ENCODE measurements at regions not wholly inside any gene's neighbourhood (a gene's known extent, or its start where the extent isn't known, plus 50 kb on each side); places are given as distances from the start of the nearest gene placed in this dataset.

DNA sequence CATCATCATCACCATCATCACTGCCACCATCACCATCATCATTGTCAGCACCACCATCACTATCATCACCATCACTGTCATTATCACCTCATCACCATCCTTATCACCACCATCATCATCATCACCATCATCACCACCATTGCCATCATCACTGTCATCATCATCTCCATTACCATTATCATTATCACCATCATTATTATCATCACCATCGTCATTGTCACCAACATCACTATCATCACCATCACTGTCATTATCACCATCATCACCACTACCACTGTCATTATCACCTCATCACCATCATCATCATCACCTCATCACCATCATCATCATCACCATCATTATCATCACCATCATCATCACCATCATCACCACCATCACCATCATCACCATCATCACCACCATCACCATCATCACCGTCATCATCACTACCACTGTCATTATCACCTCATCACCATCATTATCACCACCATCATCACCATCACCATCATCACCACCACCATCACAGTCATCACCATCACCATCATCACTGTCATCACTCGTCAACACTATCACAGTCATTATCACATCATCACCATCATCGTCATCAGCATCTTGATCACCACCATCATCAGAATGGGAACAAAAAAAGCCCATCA is 191.1 kb downstream of the TTLL2 start:
- DNase-seq = no peak

DNA sequence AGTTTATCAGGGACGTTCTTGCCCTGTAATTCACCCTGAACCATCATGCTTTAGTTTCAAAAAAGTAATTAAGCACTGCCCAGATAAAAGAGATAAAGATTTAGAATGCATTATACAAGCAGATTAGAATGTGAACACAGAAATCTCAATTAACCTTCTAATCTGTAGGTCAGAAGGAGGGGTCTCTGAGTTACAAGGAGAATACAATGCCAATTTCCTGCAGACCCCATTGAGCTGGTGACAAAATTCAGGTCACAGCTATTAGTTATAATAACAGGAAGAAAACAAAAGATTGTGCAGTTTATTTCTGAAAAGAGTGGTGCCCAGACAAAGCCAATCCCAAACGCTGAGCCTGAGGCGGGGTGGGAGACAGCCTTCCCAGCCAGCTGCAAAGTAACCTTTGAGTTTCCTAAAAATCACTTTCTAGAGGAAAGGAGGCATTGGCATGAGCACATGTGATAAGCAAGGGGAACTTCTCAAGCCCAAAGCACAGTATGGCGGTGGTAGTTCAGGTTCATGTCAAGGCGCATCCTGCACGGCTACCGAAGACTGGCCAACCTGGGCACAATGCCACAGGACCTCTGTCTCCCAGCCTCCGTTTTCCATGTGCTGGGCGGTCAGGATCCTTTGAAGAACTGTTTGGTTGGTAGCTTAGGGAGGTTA is 192.5 kb downstream of the TTLL2 start:
- DNase-seq = no peak

DNA sequence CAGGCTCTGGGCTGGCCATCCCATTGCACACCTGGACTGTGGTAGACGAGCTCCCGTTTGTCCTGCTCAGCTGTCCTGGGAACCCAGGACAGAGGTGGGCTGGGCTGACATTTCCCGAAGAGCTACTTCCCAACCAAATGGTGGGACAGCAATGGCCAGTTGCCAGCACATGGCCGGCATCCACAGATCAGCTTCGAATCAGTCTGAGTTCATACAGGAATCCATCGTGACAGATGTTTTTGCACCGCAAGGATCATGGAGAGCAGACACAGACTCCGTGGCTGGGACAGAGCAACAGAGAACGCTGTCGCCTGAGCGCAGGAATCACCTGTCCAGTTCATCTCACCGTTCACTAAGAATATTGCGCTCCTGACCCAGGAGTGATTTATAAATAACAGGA is 198.5 kb downstream of the TTLL2 start:
- DNase-seq = no peak

DNA sequence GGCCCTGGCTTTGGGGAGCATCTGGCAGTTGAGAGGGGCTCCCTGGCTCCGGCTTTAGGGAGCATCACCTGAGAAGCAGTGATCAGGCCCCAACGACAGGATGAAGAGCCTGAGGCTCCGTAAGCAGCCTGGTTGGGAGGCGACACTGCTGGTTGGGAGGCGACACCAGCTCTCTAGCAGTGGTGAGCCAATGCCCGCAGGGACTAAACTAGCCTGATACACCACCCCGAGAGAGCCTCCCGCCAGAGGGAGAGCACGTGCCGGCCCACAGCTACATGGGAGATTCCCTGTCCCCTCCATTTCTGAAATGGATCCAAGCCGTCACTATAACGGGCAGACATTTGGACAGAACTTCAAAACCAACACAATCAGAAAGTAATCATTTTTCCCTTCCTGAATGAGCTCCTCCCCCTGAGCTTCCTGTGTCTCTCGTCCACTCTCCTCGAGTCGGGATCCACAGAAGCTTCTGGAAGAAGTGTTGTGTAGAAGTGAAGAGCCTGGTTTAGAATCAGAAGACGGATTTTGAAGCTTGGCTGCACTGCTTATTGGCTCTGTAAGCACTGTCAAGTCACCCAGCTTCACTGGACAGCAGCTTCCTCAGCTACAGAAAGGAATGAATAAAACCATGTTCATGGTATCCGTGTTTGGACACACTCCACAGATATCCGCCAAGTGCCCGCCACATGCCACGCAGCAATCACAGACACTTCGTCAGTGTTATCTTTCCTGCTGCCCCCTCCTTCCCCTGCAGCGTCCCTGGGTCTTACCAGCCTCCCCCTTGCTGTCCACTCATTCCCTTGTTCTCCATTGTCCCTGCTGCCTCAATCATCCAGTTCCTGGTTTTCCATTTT is 199.6 kb downstream of the TTLL2 start:
- DNase-seq = no peak

DNA sequence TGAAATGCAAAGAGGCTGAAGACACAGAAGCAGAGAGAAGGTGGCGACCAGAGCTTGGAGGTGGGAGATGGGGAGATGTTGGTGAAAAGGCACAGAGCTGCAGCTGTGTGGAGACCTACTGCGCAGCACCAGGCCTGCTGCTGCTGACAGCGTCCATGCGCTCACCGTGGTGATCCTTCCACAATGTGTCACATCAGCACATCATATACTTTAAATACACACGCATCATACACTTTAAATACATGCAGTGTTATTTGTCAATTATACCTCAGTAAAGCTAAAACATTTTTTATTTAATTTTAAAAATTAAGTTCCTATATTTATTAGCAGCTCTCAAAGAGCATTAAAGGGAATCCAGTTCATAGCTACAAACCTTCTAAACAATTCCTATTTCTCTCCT is 200.9 kb downstream of the TTLL2 start:
- DNase-seq = no peak

DNA sequence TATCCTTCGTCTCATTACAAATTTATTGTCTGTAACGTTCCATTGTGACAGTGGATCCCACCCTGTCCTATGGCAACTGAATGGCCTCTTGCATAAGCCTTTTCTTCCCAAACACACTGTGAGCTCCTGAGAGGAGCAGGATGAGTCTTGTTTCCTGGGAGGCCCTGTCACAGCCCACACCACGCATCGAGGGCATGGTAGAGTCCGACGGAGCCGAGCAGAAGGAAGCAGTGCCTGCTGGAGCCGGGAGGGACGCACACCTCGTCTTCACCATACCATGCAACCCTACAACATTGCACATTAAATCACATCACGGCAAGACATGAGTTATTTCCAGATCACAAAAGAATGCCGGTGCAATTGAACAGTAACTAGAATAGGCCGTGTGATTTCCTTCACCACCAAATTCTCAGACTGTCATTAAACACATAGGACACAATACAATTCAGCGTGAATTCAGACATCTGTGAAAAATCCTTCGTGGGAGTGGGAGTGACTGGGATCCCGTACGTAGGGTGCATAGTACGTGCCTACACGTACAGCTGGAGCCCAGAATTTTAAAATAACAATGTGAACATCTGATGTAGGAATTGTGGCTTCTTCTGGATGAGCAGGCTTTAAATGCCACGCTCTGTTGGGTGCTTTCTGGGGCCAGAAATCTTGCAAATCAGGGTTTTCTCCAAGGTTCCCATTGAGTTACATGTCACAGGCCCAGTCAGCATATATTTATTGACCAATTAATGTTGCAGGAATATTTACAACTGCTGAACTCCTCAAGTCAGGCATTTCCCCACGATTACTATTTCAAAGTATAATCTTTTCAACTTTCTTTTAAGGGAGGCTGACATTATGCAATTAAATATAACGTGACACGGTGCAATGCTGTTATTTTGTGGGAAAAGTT is 201.8 kb downstream of the TTLL2 start:
- DNase-seq = no peak

DNA sequence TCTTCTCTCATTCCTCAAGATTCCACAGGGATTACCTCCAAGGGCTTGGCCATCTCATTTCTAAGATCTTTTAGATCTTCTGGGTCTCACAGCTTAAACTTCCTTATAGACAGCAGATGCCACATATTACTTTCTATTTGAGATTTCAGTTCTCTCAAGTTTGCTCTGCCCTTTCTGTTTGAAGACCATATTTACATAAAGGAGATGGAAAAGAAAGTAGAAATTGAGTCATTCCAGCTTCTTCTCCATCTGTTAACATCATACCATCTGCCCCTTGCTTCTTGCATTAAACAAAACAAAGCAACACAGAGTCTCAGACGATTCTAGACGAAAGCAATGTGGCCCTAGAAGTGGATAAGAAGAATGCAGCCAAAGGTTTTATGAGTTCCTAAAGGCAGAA is 203.4 kb downstream of the TTLL2 start:
- no peak for DNase-seq

DNA sequence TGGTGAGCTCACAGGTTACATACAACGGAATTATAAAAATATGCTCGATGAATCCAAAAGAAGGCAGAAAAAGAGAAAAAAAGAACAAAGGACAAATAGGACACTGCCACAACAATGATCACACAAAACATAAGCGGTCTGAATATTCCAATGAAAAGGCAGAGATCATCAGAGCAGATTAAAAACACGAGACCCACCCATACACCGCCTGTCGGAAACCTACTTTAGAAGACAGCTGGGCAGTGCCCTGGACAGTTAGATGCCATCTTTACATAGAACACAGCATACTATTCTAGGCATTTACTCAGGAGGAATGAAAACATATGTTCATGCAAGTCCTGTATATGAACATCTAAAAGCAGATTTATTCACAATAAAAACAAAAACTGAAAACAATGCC is 204.1 kb downstream of the TTLL2 start:
- DNase-seq = no peak

DNA sequence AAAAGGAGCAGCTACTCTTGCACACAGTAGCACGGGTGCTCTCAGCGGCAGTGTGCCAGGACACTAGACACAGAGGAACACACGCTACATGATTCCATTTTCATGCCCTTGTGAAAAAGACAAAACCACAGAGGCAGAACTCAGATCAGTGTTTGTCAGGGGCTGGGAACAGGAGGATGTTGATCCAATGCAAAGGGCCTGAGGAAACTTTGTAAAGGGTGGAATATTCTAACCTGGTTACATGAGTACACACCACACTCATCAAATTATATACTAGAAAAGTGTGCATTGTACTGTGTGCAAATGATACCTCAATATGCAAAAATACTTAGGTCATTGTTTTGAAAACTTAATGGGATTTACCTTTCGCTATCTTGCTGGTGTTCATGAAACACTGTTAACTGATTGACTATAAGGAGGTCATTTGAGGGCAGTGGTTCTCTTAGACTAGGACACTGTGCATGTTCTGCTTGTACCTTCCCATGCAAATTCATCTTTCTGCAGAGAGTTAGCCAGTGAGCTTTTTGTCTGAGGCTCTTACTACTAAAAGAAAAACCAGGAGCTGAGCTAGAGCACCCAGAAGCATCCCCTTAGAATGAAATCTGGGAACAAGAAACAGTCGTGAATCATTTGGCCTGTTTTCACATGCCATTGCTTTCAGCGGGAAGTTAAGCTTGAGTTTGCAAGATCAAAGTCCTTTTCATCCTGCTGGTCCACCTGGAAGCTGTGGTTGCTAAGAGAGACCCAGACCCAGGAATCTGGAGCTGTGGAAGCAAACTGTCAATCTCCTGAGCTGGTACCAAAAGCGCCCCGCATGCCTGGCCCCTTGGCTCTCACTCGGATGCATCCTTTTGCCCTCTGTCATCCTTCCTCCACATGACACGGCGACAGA is 204.8 kb downstream of the TTLL2 start:
- no peak for DNase-seq

DNA sequence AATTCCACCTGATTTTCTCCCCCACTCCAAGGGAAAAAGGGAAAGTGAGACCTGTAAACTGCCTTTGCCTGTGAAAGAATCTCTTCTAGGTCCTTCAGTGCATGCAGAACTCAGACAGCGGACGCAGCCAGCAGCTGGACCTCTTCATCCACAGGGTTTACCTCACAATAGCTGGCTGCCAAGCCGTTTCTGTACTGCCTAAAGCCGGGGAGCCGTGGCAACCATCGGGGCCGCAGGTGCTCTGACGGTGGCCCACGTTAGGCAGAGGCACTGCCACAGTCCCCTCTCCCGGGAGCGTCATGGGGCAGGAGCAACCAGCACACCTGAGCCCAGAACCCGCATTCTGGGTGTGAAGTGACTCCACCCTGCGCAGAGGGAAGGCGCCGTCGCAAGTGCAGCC is 206.1 kb downstream of the TTLL2 start:
- no peak for DNase-seq

DNA sequence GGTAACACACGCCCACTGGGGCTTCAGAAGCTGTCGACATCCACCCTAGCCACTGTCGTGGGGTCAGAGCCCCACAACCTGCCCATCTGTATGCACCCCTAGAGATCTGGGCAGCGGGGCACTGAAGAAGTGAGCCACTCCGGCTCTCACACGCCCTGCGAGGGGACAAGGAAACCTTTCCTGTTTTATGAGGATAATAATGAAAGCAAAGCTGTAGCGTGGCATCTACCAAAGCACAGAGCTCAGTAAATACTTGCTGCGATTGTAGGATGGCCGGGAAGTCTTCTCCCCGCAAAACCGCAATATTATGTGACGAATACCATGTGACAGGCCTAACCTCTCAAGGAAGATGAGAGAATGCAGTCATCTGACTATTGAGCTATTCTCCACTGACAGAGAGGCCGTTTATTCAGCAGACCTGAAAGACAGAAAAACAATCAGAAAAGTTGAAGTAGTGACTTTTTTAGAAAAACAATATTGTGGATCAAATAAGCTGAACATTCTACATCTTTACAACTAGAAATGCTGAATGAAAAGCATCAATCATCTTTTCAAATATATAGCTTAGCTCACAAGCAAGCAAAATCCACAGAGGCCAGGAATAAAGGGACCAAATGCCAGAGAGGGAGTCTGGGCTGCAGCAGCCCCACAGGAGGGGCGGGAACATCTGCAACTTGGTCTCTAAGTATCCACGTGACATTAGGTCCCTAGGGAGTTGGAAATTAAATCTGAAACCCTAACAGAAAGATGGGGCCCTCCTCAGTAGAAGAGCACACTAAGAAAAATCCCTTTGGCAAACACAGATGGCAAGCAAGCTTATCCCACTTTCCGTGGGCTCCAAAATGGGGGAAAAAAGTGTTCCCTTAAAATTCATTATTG is 207.8 kb downstream of the TTLL2 start:
- no peak for DNase-seq

DNA sequence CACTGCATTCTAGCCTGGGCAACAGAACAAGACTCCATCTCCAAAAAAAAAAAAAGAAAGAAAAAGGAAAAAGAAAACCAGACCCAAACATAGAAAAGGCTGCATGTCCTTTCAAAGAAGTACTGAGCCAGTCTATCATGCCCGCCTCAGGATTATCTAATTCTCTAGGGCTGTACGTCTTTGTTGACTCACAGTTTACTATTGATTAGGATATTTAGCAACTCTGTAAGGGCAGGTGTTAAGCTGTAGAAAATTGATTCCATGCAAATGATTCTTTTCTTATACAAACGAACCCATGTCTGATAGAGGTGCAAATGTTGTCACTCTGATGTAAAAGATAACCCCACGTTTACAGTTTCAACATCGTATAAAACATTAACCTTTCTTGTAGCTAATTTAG is 209.0 kb downstream of the TTLL2 start:
- DNase-seq = no peak

DNA sequence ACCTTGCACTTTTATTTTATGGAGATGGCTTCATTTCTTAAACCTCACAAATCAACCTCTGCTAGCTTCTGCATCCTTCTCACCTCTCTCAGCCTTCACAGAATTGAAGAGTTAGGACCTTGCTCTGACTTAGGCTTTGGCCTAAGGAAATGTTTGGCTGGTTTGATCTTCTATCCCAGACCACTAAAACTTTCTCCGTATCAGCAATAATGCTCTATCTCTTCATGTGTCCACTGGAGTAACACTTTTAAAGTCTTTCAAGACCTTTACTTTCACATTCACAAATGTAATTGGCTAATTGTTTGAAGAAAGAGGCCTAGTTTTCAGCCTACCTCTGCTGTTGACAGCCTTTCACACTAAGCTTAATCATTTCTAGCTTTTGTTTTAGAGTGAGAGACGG is 212.9 kb downstream of the TTLL2 start:
- no peak for DNase-seq

DNA sequence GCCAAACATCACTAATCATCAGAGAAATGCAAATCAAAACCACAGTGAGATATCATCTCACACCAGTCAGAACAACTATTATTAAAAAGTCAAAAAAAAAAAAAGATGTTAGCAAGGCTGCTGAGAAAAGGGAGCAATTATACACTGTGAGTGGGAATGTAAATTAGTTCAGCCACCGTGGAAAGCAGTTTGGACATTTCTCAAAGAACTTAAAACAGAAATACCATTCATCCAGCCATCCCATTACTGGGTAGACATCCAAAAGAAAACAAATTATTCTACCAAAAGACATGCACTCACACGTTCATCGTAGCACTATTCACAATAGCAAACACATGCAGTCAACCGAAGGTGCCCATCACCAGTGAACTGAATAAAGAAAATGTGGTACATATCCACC is 213.9 kb downstream of the TTLL2 start:
- DNase-seq = no peak

DNA sequence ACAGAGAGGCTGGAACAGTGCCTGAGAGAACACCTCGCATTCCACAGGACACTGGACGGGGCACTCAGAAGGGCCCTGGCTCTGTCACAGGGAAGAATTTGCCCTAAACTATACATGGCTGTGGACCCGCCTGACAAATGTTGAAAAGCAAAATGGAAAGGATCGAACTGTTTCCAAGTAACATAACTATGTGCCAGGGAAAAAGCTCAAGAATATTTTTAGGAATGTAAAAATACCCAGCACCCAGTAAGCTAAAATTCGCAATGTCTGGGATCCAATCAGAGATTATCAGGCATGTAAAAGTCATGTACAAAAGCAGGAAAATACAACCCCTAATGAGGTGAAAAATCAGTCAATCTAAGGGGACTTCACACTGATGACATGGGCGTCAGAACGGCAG is 215.9 kb downstream of the TTLL2 start:
- DNase-seq = no peak

DNA sequence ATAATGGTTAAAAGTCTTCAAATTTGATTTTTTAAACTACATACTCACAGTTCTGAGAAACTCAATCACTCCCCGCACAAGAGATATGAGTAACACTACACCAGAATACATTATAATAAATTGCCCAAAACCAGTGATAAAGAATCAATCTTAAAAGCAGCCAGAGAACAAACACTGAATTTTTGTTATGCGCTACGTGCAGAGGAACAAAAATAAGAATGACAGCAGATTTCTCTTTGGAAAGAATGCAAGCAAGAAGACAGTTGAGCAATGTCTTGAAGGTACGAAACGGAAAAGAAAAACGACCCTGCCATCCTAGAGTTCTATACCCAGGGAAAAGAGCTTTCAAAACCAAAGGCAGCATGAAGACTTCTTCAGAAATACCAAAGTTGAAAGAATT is 216.7 kb downstream of the TTLL2 start:
- DNase-seq = no peak

DNA sequence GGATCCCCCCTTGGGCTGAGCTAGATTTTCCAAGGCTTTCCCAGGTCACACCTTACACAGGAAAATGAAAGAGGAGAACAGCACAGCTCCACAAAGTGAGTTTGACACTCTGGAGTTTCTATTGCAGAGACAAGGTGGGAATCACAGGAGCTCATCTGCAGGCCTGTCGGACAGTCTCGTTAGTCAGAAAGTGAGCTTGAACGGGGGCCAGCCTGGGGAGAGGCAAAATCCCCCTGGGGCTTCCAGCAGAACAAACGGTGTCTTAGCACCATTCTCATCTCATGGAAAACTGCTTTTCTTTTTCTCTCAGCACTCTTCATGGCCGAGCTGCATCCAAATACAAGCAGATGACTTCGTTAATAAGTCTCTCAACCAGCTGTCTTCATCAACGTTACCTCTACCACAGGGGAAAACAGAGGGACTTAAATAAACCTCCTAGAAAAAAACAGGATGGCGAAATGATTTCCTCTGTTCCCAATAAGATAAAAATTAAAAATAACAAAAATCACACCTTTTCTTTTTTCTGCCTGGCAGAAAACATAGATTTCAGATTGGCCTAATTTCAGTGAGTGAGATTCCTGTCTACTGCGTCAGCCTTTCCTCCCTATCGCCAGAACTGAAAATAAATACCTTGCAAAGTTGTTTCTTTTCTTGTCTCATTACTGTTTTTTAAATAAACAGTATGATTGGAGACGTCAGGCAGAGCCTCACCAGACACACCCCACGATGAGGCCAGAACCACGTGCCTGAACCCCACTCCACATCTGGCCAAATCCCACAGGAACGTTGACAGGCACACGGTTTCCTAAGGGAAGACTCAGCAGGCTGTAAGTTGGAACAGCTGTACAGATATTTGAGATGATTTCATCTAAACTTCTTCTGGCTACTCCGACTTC is 219.0 kb downstream of the TTLL2 start:
- DNase-seq = no peak

DNA sequence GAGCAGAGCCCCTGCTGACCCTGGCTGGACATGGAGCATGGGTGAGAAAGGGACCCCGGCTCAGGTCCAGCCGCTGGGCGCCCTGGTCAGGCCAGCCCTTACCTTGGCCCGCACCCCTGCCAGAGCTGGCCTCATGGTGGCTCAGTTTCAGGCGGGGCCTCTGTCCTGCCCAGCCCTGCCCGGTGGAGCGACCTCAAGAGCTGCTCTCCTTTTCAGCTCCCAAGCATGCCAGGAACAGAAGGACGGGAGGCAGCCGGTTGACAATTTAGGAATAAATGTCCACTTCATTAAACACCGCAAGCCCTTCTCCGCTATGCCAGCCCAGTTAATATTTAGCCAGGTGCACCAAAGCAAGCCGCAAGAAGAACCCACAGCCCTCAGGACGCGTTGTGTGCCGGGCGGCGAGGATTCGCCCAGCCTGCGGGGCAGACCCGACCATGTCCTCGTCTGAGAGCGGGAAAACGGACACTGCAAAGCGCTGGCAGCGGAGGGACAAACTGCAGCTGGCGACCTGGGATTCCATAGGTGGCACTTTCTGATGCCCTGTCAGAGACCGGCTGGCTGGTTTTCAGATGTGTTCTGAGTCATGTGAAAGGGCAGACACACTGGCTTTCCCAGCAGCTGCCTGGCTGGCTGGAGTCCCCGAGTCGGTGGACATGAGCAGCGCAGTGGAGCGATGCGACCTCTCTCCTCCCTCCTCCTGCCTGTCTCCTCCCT is 221.9 kb downstream of the TTLL2 start:
- no peak for DNase-seq

DNA sequence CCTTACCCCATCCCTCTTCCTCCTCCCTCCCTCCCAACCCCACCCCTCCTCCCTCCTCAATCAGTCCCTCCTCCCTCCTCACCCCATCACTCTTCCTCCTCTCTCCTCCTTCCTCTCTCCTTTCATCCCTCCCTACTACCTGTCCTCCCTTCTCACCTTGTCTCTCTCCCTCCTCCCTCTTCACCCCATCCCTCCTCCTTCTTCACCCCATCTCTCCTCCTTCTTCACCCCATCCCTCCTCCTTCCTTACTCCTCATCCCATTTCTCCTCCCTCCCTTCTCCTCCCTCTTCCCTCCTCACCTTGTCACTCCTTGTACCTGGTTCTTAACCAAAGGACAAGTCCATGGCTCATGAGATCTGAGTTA is 222.4 kb downstream of the TTLL2 start:
- no peak for DNase-seq
